COLO668 (cell line): ENCODE measurements at regions not wholly inside any gene's neighbourhood (a gene's known extent, or its start where the extent isn't known, plus 50 kb on each side); places are given as distances from the start of the nearest gene placed in this dataset.

ENCODE experiments used
- DNase-seq: peaks from one replicate; lab custom pipeline; 2025; ENCODE audit not compliant: unreplicated experiment; lab: John Stamatoyannopoulos, UW

GRCh38 chr3:43155464-43156121 is 49.7 kb upstream of the POMGNT2 start:
- peak; percentile 17 for DNase-seq
